DMS 273 (cell line): ENCODE measurements at regions not wholly inside any gene's neighbourhood (a gene's known extent, or its start where the extent isn't known, plus 50 kb on each side); places are given as distances from the start of the nearest gene placed in this dataset.

Experiments used
- DNase-seq: peaks from one replicate; lab custom pipeline; 2025; ENCODE audit not compliant: unreplicated experiment; lab: John Stamatoyannopoulos, UW

- no peak for DNase-seq
These were observed 94.9 kb downstream of the RIPK4 start for GRCh38 chr21:41671859-41672542.

DNA sequence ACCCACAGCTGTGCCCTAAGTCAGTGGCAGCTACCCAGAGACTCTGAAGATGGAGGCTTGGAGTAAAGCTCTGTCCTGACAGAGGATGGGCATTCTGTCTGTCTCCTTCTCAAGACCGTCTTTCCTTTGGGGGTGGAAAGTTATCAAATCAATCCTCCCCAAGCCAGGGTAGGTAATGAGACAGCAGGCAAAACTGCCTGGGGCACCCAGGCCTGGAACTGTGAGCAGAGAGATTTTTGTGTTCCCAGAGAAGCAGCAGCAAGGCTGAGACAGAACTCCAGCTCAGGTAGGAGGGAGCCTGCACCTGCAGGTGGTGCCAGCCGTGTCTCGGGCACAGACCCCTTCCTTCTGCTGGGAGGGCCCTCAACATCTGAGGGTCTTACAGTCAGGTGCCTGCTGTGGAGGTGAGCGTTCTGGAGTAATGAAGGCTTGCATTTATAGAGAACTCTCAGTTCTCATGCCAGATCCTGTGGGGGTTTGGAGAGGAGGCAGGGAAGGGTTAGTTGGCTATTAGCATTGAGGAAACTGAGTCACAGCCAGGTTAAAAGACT is 95.6 kb downstream of the RIPK4 start:
- DNase-seq = no peak

DNA sequence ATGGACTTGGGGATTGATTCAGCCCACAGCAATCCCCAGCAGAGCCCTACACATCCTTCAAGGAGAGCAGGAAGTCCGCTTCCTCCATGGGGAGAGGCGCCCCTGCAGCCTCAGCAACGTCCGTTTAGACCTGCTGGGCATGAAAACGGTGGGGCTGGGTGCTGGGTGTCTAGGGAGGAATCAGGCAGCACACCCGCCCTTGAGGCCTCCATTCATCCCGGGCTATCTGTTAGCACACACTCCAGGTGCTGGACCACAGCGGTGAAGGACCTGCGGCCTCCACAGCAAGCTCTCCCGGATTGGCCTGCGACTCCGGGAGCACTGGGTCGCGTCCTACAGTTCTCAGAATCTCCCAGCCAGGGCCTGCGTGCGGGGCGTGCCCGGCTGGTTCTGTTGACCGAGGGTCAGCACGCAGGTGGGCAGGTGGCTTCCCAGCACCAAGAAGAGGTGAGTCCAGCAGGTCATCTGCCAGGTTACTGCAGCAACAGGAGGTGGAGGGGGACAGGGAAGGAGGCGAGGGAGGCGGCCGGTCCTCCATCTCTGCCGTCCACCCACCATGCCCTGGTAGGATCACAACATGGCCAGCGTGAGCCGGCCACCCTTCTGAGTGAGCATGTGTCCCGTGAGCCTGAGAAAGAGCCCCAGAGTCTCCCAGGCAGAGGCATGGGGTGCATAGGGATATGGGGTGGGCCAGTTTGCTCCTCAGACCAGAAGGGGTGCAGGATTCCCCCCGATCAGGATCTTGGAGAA is 96.6 kb downstream of the RIPK4 start:
- DNase-seq = no peak

- DNase-seq = no peak
These were observed 97.4 kb downstream of the RIPK4 start for GRCh38 chr21:41669533-41669830.

GRCh38 chr21:41668686-41669532 is 97.9 kb downstream of the RIPK4 start:
- no peak for DNase-seq

- DNase-seq = no peak
These were observed 98.8 kb downstream of the RIPK4 start for GRCh38 chr21:41668051-41668541.

- no peak for DNase-seq
These were observed 99.7 kb downstream of the RIPK4 start for GRCh38 chr21:41667136-41667535.

DNA sequence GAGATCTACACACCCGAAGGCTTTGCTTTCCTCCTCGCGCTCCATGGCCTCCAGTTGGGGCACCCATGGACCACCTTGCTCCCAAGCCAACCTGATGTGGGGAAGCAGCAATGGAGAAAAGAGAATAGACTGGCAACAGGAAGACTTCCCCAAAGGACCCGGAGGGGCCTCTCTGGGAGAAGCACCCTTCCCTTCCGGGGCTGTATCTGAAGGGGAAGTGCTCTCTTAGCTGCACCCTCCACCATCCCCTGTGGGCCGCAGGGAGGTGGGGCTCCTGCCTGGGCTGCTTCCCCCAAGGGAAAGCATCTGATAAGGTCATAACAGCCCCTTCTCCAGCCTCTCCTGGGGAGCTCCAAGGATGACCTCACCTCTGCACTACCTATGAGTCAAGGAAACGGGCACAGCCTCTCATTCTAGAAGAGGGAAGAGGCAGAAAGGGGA is 100.2 kb downstream of the RIPK4 start:
- no peak for DNase-seq

DNA sequence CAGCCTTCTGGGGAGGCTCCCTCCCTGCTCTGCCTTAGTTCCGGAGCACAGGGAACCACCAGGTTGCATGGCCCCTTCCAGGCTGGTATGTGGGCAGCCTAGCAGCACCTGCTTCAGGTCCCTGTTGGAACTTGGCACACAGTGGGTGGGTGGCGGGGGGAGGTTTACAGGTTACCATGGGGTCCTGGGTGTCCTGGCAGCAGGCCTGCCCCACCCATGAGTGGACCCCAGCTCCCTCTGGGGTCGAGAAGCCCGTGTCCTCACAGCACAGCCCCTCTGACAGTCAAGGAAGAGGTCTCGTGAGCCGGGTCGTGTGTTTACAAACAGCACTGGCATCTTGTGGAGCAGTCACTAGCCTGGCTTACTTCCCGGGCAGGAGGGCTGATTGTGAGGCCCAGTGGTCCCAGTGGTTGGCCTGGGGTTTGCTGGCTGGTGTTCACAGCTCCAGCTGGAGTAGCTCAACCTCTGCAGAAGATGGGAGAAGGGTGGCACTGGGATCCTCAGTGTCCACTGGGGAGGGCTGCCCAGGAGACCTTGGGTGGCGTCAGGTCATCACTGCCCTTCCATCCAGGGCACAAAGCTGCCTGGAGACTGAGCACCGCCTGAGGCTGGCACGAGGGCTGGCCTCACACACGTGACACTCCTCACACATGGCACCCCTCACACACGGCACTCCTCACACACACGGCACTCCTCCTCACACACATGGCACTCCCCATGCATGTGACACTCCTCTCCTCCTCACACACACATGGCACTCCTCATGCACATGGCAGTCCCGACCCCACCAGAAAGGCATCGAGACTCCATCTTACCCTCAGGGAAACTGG is 100.9 kb downstream of the RIPK4 start:
- no peak for DNase-seq

DNA sequence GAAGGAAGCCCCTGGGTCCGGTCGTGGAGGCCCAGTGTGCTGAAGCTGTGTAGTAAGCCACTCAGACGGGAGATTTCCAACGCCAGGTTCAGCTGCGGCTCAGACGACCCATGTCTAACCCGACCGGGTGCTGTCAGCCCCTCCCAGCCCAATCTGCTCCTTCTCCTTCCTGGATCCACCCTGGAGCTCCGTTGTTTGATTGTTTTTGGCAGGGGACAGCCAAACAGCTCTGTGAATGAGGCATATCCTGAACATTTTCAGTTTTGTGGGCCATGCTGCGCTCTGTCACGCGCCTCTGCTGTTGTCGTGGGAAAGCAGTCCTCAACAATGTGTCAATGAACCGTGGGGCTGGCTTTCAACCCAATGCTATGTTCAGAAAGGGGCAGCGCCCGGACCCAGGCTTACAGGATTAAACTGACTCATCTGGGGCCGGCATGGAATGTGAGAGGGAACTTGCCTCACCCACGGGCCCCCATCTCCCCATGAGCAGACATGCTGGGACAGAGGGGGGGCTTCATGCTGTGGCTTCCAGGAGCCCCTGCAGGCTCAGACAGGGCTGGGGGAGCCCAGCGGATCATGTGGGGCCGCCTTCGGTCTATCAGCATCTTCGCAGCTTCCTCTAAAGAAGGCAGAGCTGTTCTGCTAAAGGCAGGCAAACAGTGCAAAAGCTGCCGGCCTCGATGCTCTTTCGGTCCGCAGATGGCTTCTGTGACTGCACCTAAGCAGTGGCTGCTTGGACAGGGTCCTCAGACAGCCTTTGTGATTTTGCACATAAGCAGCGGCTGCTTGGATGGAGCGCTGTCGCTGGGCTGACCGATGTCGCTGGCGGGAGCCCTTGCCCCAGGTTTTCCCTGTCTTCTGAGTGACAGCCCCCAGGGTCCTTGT is 101.7 kb downstream of the RIPK4 start:
- no peak for DNase-seq

- DNase-seq = no peak
These were observed 102.8 kb downstream of the RIPK4 start for GRCh38 chr21:41663805-41664788.

DNA sequence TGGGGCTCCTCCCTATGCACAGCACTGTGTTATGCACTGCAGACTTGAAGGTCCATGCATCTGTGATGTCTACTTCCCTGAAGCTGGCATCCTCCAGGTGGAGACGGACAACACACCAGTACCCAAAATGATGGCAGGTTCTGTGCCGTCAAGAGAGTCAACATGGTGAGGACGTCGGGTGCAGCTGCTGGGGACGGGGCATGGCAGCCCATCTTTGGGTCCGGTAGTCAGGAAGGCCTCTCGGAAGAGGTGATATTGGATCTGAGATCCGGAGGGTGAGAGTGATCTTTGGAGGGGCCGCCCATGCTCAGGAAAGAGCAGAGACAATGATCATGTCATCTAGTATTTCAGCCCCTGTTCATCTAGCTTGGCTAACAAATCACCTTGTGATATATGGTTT is 104.1 kb downstream of the RIPK4 start:
- DNase-seq = no peak

GRCh38 chr21:41662161-41662560 is 104.7 kb downstream of the RIPK4 start:
- DNase-seq = no peak

- no peak for DNase-seq
These were observed 106.1 kb downstream of the RIPK4 start for GRCh38 chr21:41660748-41661147.

DNA sequence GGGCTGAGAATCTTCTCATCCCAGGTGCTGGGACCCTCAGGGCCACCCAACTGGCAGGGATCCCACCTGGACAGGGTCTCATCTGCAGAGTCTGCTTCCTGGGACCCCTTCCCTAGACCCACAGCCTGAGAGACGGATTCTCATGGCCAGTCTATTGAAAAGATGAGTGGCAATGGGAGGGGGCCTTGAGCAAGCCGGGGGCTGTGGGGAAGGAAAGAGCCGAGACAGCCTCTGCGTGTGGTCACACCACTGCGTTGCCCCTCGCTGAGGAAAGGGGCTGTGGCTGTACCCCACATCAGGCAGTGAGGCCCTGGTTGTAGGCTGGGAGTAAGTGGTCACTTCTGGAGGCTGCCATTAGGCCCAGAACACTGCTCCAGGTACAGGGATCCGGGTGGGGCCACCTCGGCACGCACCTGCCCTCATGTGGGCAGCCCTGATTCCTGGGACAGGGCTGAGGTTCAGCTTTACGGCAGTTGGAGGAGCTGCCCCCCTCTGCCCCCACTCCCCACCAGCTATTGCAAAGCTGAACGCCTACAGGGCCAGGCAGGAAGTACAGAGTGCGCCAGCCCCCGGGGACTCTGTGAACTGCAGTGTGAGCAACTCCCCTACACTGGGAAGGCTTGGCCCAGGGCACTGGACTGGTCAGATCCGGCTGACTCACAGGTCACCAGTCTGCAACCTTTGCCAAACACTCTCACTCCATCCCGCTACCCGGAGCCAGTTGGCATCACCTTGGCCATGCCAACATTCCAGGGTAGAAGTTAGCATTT is 106.9 kb downstream of the RIPK4 start:
- no peak for DNase-seq

GRCh38 chr21:41656946-41657525 is 109.8 kb downstream of the RIPK4 start:
- no peak for DNase-seq

DNA sequence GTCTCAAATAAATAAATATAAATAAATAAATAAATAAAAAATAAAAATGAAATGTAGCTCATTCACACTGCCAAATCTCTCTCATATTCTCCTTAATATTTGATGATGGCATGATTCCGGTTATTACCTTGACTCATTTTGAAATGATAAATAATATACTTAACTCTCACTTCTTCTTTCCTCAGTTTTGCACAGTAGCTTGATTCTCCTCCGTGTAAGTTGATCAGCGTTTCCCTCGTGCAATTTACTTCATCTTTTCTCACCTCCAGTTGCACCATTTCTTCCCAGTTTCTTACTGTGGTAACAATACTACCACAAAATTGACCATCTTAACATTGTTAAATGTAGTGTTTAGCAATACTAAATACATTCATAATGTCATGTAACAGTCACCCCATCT is 111.6 kb downstream of the RIPK4 start:
- DNase-seq = no peak
